Endothelial cell of umbilical vein (primary cell): ENCODE measurements at regions not wholly inside any gene's neighbourhood (a gene's known extent, or its start where the extent isn't known, plus 50 kb on each side); places are given as distances from the start of the nearest gene placed in this dataset.

Experiments
- BruUV-seq: library from RNA; stranded (reverse); fragments of 400-500 nt; replicated peaks from 2 replicates; lab custom pipeline; 2021; lab: Mats Ljungman, UMichigan
- CTCF ChIA-PET: fragments of 300-600, 350-600 bp; sonication (Branson Sonifier 250); formaldehyde crosslinking; loops from one replicate; lab custom pipeline; 2021; ENCODE audit warnings: antibody characterized with exemption, inconsistent platforms; lab: Charles Lee
- POLR2A ChIA-PET: fragments of 300-600, 350-600 bp; sonication (Branson Sonifier 250); formaldehyde crosslinking; loops from one replicate; lab custom pipeline; 2021; ENCODE audit warnings: antibody characterized with exemption, inconsistent platforms; lab: Charles Lee
- DNase-seq: peaks from one replicate; pipeline ENCODE4 v3.0.0-alpha.2; 2011; ENCODE audit warnings: low read depth, low spot score
- FAIRE-seq: peaks from 2 replicates; lab custom pipeline; 2011; peaks lifted over from hg19 to GRCh38; lab: Jason Lieb, UNC
- H2AFZ ChIP-seq: 2 replicates; pipeline ENCODE4 v1.6.0; 2012; ENCODE audit warnings: low read depth, low read length, control low read depth, inconsistent platforms
- H3K27ac ChIP-seq: 2 replicates; pipeline ENCODE4 v1.5.1; 2011; ENCODE audit warnings: low read depth, mild to moderate bottlenecking, control low read depth, low read length, moderate library complexity; ENCODE audit not compliant: insufficient read depth
- H3K27me3 ChIP-seq, 2 experiments: 2 replicates each; pipeline versions ENCODE4 v1.6.0 to v1.6.1; 2011; ENCODE audit warnings: low read length in 2 of 2, mixed read lengths in 1 of 2; ENCODE audit not compliant: control insufficient read depth in 2 of 2, insufficient read depth in 2 of 2
- H3K36me3 ChIP-seq, 2 experiments: 2 replicates in 1 of 2; 3 replicates in 1 of 2; pipeline ENCODE4 v1.5.1; 2011; ENCODE audit warnings: low read length in 2 of 2, mild to moderate bottlenecking in 1 of 2, moderate library complexity in 1 of 2; ENCODE audit not compliant: control insufficient read depth in 2 of 2, insufficient read depth in 2 of 2; ENCODE audit errors: extremely low read depth in 1 of 2
- H3K4me1 ChIP-seq: 3 replicates; pipeline ENCODE4 v1.5.1; 2011; ENCODE audit warnings: mild to moderate bottlenecking, low read length; ENCODE audit not compliant: control insufficient read depth, insufficient read depth; ENCODE audit errors: extremely low read depth
- H3K4me2 ChIP-seq: 2 replicates; pipeline ENCODE4 v1.6.1; 2011; ENCODE audit warnings: low read length, control low read depth, mixed read lengths; ENCODE audit not compliant: insufficient read depth
- H3K4me3 ChIP-seq, 3 experiments: fragments of 200-600 bp in 1 of 3; sonication (generic), shearing (Covaris generic) in 1 of 3; replicated peaks in 1 of 3; 2 replicates each; pipeline ENCODE4 v1.5.1; 2011 to 2016; ENCODE audit warnings: control low read depth in 3 of 3, low read length in 3 of 3, mild to moderate bottlenecking in 2 of 3, inconsistent platforms in 1 of 3, low read depth in 1 of 3, moderate library complexity in 1 of 3; ENCODE audit not compliant: insufficient read depth in 1 of 3
- H3K79me2 ChIP-seq: 2 replicates; pipeline ENCODE4 v1.6.0; 2012; ENCODE audit warnings: low read length, inconsistent platforms; ENCODE audit not compliant: control insufficient read depth, insufficient read depth
- H3K9ac ChIP-seq: replicated peaks from 2 replicates; pipeline ENCODE3; 2011; ENCODE audit warnings: low read length, control low read depth; ENCODE audit not compliant: insufficient read depth; ENCODE audit errors: extremely low read depth
- H3K9me1 ChIP-seq: replicated peaks from 3 replicates; pipeline ENCODE4 v1.6.0; 2011; ENCODE audit warnings: mild to moderate bottlenecking, low read length; ENCODE audit not compliant: control insufficient read depth, insufficient read depth; ENCODE audit errors: extremely low read depth
- H3K9me3 ChIP-seq: replicated peaks from 2 replicates; pipeline ENCODE4 v1.5.1; 2012; ENCODE audit warnings: low read length, inconsistent platforms; ENCODE audit not compliant: control insufficient read depth, insufficient read depth
- H4K20me1 ChIP-seq: replicated peaks from 2 replicates; pipeline ENCODE3; 2011; ENCODE audit warnings: mild to moderate bottlenecking, low read length; ENCODE audit not compliant: control insufficient read depth, insufficient read depth; ENCODE audit errors: extremely low read depth
- EZH2 ChIP-seq: IDR thresholded peaks from 2 replicates; pipeline ENCODE4 v1.6.1; 2012; ENCODE audit warnings: borderline replicate concordance, low read depth, mild to moderate bottlenecking, moderate library complexity, low read length, inconsistent platforms; ENCODE audit not compliant: severe bottlenecking
- FOS ChIP-seq: IDR thresholded peaks from 2 replicates; pipeline ENCODE4 v1.6.1; 2011; ENCODE audit warnings: mild to moderate bottlenecking, low read length, moderate library complexity, borderline replicate concordance; ENCODE audit not compliant: insufficient read depth
- GATA2 ChIP-seq: IDR thresholded peaks from 2 replicates; pipeline ENCODE4 v1.7.0; 2011; ENCODE audit warnings: low read depth, mild to moderate bottlenecking, moderate library complexity, mixed read lengths, low read length; ENCODE audit not compliant: insufficient read length, insufficient read depth
- JUN ChIP-seq: IDR thresholded peaks from 2 replicates; pipeline ENCODE4 v1.6.1; 2011; ENCODE audit warnings: borderline replicate concordance, low read depth; ENCODE audit not compliant: insufficient read length, insufficient read depth
- MAX ChIP-seq: IDR thresholded peaks from 2 replicates; pipeline ENCODE4 v1.6.1; 2011; ENCODE audit not compliant: insufficient read depth, insufficient read length
- MYC ChIP-seq: IDR thresholded peaks from one replicate; pipeline ENCODE4 v1.6.1; 2011; ENCODE audit warnings: mild to moderate bottlenecking, low read depth, low read length
- POLR2A ChIP-seq: IDR thresholded peaks from 2 replicates; pipeline ENCODE4 v1.6.1; 2012; ENCODE audit warnings: low read depth, mild to moderate bottlenecking, control low read depth, low read length
- POLR2AphosphoS5 ChIP-seq: IDR thresholded peaks from 2 replicates; pipeline ENCODE4 v1.6.1; 2012; ENCODE audit warnings: low read depth, mild to moderate bottlenecking, control low read depth, low read length, moderate library complexity; ENCODE audit not compliant: insufficient read depth
- dilution Hi-C: fragments of 300-500 bp; cut with MboI; formaldehyde crosslinking; loops from one replicate; pipeline ENCODE4 v1.15.0; 2019; ENCODE audit warnings: low sequenced_read_pairs; ENCODE audit not compliant: extremely low pct_ligation_motif_present
- intact Hi-C: fragments of 100-400 bp; cut with micrococcal nuclease; formaldehyde crosslinking; loops from one replicate; pipeline ENCODE4 v1.10.0; 2022
- TF ChIP-seq, protein P1 (sequence below), 2 donors: IDR thresholded peaks; 1 replicate in 1 of 2; 2 replicates in 1 of 2; pipeline ENCODE4 v1.5.1; 2011; ENCODE audit warnings: low read length in 2 of 2, mild to moderate bottlenecking in 2 of 2, moderate library complexity in 2 of 2, control low read depth in 1 of 2, inconsistent platforms in 1 of 2, low read depth in 1 of 2; ENCODE audit not compliant: insufficient read depth in 1 of 2; ENCODE audit errors: extremely low read depth in 1 of 2

DNA sequence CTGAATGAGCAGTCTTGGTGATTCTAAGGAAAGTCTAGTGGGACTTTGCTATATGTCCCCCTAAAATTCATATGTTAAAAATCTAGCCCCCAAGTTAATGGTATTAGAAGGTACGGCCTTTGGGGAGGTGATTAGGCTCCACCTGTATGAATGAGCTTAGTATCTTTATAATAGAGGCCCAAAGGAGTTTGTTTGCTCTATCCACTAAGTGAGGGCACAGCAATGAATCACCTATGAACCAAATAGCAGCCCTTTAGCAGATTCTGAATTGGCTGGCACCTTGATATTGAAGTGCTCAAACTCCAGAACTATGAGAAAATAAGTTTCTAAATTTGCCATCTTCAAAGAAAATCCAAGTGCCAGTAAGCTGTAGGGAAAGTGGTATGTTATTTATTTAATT, 187.9 kb downstream of the SUCNR1 start:
- dilution Hi-C loops: no loop called here
- POLR2A ChIA-PET: no interaction called here
- CTCF ChIA-PET: interaction anchor here (0.8 to 1.3 kb wide), 2 partner anchors 35 to 82 kb away, joined by 3 to 5 read pairs; no protein-coding TSS in a partner anchor

DNA sequence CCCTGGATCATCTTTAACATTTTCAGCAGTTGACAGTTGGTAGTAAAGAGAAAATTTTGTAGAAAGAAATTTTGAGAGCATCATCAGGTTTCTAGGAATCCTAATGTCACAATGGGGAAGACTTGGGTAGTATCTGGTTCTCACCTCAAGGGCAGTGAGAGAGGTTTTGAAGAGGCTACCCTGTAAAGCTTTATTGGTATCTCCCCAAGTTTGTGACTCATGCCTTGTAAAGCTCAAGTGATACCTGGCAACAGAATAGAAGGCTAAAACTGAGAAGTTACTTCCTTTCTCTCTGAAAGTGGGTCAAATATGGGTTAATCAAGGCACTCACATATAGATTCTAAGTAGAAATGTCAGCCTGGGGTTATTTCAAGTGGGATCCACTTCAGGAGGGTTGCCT, 196.4 kb downstream of the SUCNR1 start:
- intact Hi-C loops (loop anchor here (5.0 kb wide), 2 partner anchors 452 to 502 kb away; no protein-coding TSS in a partner anchor), dilution Hi-C loops (no loop called here)
- H3K9ac ChIP-seq: no peak overlapping the region
- no peaks in the 10 kb centered on the region for H3K9me1 ChIP-seq
- H2AFZ ChIP-seq: no peak overlapping the region
- H3K9me3 ChIP-seq: no peaks in the 10 kb centered on the region
- no peak overlapping the region for H3K4me2 ChIP-seq
- DNase-seq (no peak), FAIRE-seq (no peak)
- H3K36me3 ChIP-seq: no peaks in the 10 kb centered on the region
- ChIA-PET CTCF (interaction anchor here (0.6 kb wide), 1 partner anchor 402 kb away, joined by 3 read pairs; no protein-coding TSS in a partner anchor), POLR2A (no interaction called here)
- BruUV-seq: no TSS peak
- H4K20me1 ChIP-seq: no peaks in the 10 kb centered on the region
- no peaks in the 10 kb centered on the region for H3K79me2 ChIP-seq
- H3K4me3 ChIP-seq: no peak overlapping the region
- no peaks in the 10 kb centered on the region for H3K27me3 ChIP-seq
- no peak overlapping the region for H3K27ac ChIP-seq
- no peak for TF ChIP-seq JUN
- no peak for TF ChIP-seq MYC
- TF ChIP-seq POLR2A: no peak
- no peak for TF ChIP-seq MAX
- no peak for TF ChIP-seq GATA2
- TF ChIP-seq, protein P1, sequence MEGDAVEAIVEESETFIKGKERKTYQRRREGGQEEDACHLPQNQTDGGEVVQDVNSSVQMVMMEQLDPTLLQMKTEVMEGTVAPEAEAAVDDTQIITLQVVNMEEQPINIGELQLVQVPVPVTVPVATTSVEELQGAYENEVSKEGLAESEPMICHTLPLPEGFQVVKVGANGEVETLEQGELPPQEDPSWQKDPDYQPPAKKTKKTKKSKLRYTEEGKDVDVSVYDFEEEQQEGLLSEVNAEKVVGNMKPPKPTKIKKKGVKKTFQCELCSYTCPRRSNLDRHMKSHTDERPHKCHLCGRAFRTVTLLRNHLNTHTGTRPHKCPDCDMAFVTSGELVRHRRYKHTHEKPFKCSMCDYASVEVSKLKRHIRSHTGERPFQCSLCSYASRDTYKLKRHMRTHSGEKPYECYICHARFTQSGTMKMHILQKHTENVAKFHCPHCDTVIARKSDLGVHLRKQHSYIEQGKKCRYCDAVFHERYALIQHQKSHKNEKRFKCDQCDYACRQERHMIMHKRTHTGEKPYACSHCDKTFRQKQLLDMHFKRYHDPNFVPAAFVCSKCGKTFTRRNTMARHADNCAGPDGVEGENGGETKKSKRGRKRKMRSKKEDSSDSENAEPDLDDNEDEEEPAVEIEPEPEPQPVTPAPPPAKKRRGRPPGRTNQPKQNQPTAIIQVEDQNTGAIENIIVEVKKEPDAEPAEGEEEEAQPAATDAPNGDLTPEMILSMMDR (IDR thresholded peaks at IDR 0.05; ENCODE audit: extremely low read depth in 1 of 2, insufficient read depth in 1 of 2, low read depth in 1 of 2, low read length in 2 of 2): no peak
- no peak for TF ChIP-seq POLR2AphosphoS5
- TF ChIP-seq EZH2: no peak
- no peak for TF ChIP-seq FOS
- peaks cover 4% of the 10 kb centered on the region for H3K4me1 ChIP-seq

More for the DNA sequence above, 187.9 kb downstream of the SUCNR1 start:
- Histone ChIP-seq H3K9me1 (no peaks in the 10 kb centered on the region), H4K20me1 (no peaks in the 10 kb centered on the region), H3K4me3 (no peak overlapping the region), H3K4me1 (no peaks in the 10 kb centered on the region), H2AFZ (no peak overlapping the region), H3K9me3 (no peaks in the 10 kb centered on the region), H3K27me3 (no peaks in the 10 kb centered on the region), H3K36me3 (no peaks in the 10 kb centered on the region), H3K4me2 (no peak overlapping the region), H3K79me2 (no peaks in the 10 kb centered on the region), H3K27ac (no peak overlapping the region), H3K9ac (no peak overlapping the region)
- no TSS peak for BruUV-seq
- no peak for TF ChIP-seq GATA2
- no peak for TF ChIP-seq JUN
- TF ChIP-seq MYC: no peak
- no peak for TF ChIP-seq EZH2
- FAIRE-seq: no peak
- DNase-seq: no peak
- intact Hi-C loops: no loop called here
